GM13977 (cell line): ENCODE measurements at regions not wholly inside any gene's neighbourhood (a gene's known extent, or its start where the extent isn't known, plus 50 kb on each side); places are given as distances from the start of the nearest gene placed in this dataset.
A peak's percentile ranks its signal among the peaks of the same experiment; 100 is the strongest.
"Not testable (repeated sequence)": the region's sequence is repeated elsewhere in the genome, so short reads cannot be mapped to it uniquely, and the experiment has no call there.

Experiments
- DNase-seq: peaks from one replicate; pipeline ENCODE4 v3.0.0; 2012; ENCODE audit warnings: low spot score
- CTCF ChIP-seq: IDR thresholded peaks from 2 replicates; pipeline ENCODE4 v1.5.1; 2012; ENCODE audit warnings: mild to moderate bottlenecking, control low read depth; ENCODE audit not compliant: insufficient read depth; ENCODE audit errors: extremely low read depth, missing control alignments
- in situ Hi-C: fragments of 300-500 bp; cut with MboI; formaldehyde crosslinking; loops from one replicate; pipeline ENCODE4 v1.12.0; 2022; ENCODE audit warnings: low sequenced_read_pairs, low pct_unique_long_range_greater_than_20kb, mixed read lengths, inconsistent platforms; ENCODE audit not compliant: unreplicated experiment

GRCh38 chr3:161700998-161701397, 204.4 kb downstream of the OTOL1 start:
- peak; percentile 21 for TF ChIP-seq CTCF
- in situ Hi-C loops = no loop called here
- DNase-seq = no peak

- DNase-seq, in situ Hi-C loops: not testable (repeated sequence)
Measured at GRCh38 chr3:161707253-161707652, 210.6 kb downstream of the OTOL1 start.

GRCh38 chr3:161713731-161714130, 217.1 kb downstream of the OTOL1 start:
- TF ChIP-seq CTCF = no peak
- no peak for DNase-seq
- in situ Hi-C loops = no loop called here

GRCh38 chr3:161731968-161732367, 235.4 kb downstream of the OTOL1 start:
- TF ChIP-seq CTCF = no peak
- no peak for DNase-seq
- in situ Hi-C loops = no loop called here

GRCh38 chr3:161737171-161737570, 240.6 kb downstream of the OTOL1 start:
- in situ Hi-C loops = no loop called here
- no peak for TF ChIP-seq CTCF
- DNase-seq = no peak

- DNase-seq = no peak
- TF ChIP-seq CTCF = no peak
- in situ Hi-C loops = no loop called here
Measured at GRCh38 chr3:161740421-161740820, 243.8 kb downstream of the OTOL1 start.

GRCh38 chr3:161744366-161744765, 247.8 kb downstream of the OTOL1 start:
- no peak for TF ChIP-seq CTCF
- in situ Hi-C loops = no loop called here
- no peak for DNase-seq
